ENCODE measurements at regions not wholly inside any gene's neighbourhood (a gene's known extent, or its start where the extent isn't known, plus 50 kb on each side); places are given as distances from the start of the nearest gene placed in this dataset.

DNA sequence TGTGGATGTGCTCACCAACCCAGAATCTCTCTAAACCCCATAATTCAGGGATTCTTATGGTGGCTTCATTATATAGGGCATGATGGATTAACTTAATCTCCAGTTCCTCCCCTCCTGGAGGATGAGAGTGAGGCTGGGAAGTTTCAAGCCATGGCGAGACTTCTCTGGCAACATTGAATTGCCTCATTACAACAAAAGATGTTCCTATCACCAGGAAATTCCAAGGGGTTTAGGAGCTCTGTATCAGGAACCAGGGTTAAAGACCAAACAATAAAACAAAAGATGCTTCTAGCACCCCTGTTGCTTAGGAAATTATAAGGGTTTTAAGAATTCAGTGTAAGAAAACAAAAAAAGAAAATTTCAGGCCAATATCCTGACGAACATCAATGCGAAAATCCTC lies 100.1 kb downstream of the NAB1 start:
- intact Hi-C loops (cut with micrococcal nuclease) (no loop called here), dilution Hi-C loops (cut with MboI; ENCODE audit: extremely low pct_ligation_motif_present, low sequenced_read_pairs) (no loop called here)
- CTCF ChIA-PET = interaction anchor here (1.6 kb wide), 1 partner anchor 9 kb away, joined by 5 read pairs; no protein-coding TSS in a partner anchor
- Histone ChIP-seq H2AFZ (ENCODE audit: low read depth, low read length) (no peak overlapping the region), H4K20me1 (replicated peaks; ENCODE audit: control insufficient read depth, extremely low read depth, insufficient read depth, low read length) (no peaks in the 10 kb centered on the region), H3K36me3 (ENCODE audit: control insufficient read depth in 2 of 2, extremely low read depth in 1 of 2, insufficient read depth in 2 of 2, low read length in 2 of 2) (no peaks in the 10 kb centered on the region), H3K79me2 (ENCODE audit: control insufficient read depth, insufficient read depth, low read length) (no peaks in the 10 kb centered on the region), H3K27me3 (ENCODE audit: control insufficient read depth in 2 of 2, insufficient read depth in 2 of 2, low read length in 2 of 2) (no peaks in the 10 kb centered on the region), H3K4me3 (replicated peaks in 1 of 3; ENCODE audit: insufficient read depth in 1 of 3, low read depth in 1 of 3, low read length in 3 of 3) (no peak overlapping the region), H3K4me2 (ENCODE audit: insufficient read depth, low read length) (no peak overlapping the region), H3K9me1 (replicated peaks; ENCODE audit: control insufficient read depth, extremely low read depth, insufficient read depth, low read length) (no peaks in the 10 kb centered on the region), H3K4me1 (ENCODE audit: control insufficient read depth, extremely low read depth, insufficient read depth, low read length) (peaks cover 11% of the 10 kb centered on the region), H3K9me3 (replicated peaks; ENCODE audit: control insufficient read depth, insufficient read depth, low read length) (no peaks in the 10 kb centered on the region), H3K9ac (replicated peaks; ENCODE audit: extremely low read depth, insufficient read depth, low read length) (no peak overlapping the region), H3K27ac (ENCODE audit: insufficient read depth, low read depth, low read length) (no peak overlapping the region)
- POLR2A ChIA-PET = no interaction called here
- no peak for DNase-seq (ENCODE audit: low read depth, low spot score)
- TF ChIP-seq, protein P1, sequence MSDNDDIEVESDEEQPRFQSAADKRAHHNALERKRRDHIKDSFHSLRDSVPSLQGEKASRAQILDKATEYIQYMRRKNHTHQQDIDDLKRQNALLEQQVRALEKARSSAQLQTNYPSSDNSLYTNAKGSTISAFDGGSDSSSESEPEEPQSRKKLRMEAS (IDR thresholded peaks at IDR 0.05; ENCODE audit: insufficient read depth, insufficient read length) = no peak
- no peak for FAIRE-seq
- no TSS peak for BruUV-seq (replicated peaks)

DNA sequence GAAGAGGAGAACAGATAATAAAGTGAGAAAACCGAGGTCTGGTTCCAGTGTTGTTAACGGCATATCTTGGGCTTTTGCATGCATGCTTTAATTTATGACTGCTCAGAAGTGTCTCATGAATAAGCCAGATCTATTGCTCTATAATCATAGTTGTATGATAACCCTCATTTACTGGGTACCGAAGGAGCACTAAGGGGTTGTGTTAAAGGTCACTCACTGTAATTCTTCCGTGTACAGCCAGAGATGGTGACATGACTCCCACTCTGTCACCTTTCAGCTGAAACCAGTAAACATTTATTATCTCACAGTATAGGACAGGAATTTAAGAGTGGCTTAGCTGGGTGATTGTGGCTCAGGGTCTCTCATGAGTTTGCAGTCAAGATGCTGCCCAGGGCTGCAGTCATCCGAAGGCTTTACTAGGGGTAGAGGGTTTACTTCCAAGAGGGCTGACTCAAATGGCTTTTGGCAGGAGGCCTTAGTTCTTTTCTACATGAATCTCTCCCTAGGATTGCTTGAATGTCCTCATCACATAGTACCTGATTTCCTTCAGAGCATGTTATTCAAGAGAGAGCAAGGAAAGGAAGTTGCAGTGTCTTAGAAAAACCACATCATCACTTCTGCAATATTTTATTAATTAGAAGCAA lies 107.0 kb downstream of the NAB1 start:
- FAIRE-seq (no peak), DNase-seq (ENCODE audit: low read depth, low spot score) (no peak)
- CTCF ChIA-PET = no interaction called here
- TF ChIP-seq, protein P2, sequence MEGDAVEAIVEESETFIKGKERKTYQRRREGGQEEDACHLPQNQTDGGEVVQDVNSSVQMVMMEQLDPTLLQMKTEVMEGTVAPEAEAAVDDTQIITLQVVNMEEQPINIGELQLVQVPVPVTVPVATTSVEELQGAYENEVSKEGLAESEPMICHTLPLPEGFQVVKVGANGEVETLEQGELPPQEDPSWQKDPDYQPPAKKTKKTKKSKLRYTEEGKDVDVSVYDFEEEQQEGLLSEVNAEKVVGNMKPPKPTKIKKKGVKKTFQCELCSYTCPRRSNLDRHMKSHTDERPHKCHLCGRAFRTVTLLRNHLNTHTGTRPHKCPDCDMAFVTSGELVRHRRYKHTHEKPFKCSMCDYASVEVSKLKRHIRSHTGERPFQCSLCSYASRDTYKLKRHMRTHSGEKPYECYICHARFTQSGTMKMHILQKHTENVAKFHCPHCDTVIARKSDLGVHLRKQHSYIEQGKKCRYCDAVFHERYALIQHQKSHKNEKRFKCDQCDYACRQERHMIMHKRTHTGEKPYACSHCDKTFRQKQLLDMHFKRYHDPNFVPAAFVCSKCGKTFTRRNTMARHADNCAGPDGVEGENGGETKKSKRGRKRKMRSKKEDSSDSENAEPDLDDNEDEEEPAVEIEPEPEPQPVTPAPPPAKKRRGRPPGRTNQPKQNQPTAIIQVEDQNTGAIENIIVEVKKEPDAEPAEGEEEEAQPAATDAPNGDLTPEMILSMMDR (IDR thresholded peaks at IDR 0.05; ENCODE audit: extremely low read depth in 1 of 2, insufficient read depth in 1 of 2, low read depth in 1 of 2, low read length in 2 of 2) = no peak
- no TSS peak for BruUV-seq (replicated peaks)
- Histone ChIP-seq H4K20me1 (replicated peaks; ENCODE audit: control insufficient read depth, extremely low read depth, insufficient read depth, low read length) (no peaks in the 10 kb centered on the region), H3K79me2 (ENCODE audit: control insufficient read depth, insufficient read depth, low read length) (no peaks in the 10 kb centered on the region), H3K4me3 (replicated peaks in 1 of 3; ENCODE audit: insufficient read depth in 1 of 3, low read depth in 1 of 3, low read length in 3 of 3) (no peak overlapping the region), H3K9me1 (replicated peaks; ENCODE audit: control insufficient read depth, extremely low read depth, insufficient read depth, low read length) (no peaks in the 10 kb centered on the region), H3K9me3 (replicated peaks; ENCODE audit: control insufficient read depth, insufficient read depth, low read length) (no peaks in the 10 kb centered on the region), H2AFZ (ENCODE audit: low read depth, low read length) (no peak overlapping the region), H3K4me2 (ENCODE audit: insufficient read depth, low read length) (no peak overlapping the region), H3K36me3 (ENCODE audit: control insufficient read depth in 2 of 2, extremely low read depth in 1 of 2, insufficient read depth in 2 of 2, low read length in 2 of 2) (no peaks in the 10 kb centered on the region), H3K4me1 (ENCODE audit: control insufficient read depth, extremely low read depth, insufficient read depth, low read length) (peaks cover 10% of the 10 kb centered on the region), H3K27me3 (ENCODE audit: control insufficient read depth in 2 of 2, insufficient read depth in 2 of 2, low read length in 2 of 2) (no peaks in the 10 kb centered on the region), H3K9ac (replicated peaks; ENCODE audit: extremely low read depth, insufficient read depth, low read length) (no peak overlapping the region), H3K27ac (ENCODE audit: insufficient read depth, low read depth, low read length) (no peak overlapping the region)
- POLR2A ChIA-PET = no interaction called here
- intact Hi-C loops (cut with micrococcal nuclease) = no loop called here
- dilution Hi-C loops (cut with MboI; ENCODE audit: extremely low pct_ligation_motif_present, low sequenced_read_pairs) = no loop called here
